H1 (cell line): ENCODE measurements at regions not wholly inside any gene's neighbourhood (a gene's known extent, or its start where the extent isn't known, plus 50 kb on each side); places are given as distances from the start of the nearest gene placed in this dataset.

Experiments used
- JUND ChIP-seq: IDR thresholded peaks from 2 replicates; pipeline ENCODE4 v1.6.1; 2011; ENCODE audit warnings: mild to moderate bottlenecking, improper control_type of control experiment, low read length
- MAFK ChIP-seq: IDR thresholded peaks from 2 replicates; pipeline ENCODE4 v1.6.1; 2012; ENCODE audit warnings: low read depth, mild to moderate bottlenecking, improper control_type of control experiment, low read length
- MAX ChIP-seq: IDR thresholded peaks from 2 replicates; pipeline ENCODE4 v1.6.1; 2012; ENCODE audit warnings: inconsistent platforms
- NRF1 ChIP-seq: IDR thresholded peaks from 2 replicates; pipeline ENCODE4 v1.6.1; 2011; ENCODE audit warnings: mild to moderate bottlenecking, low read depth, low read length, improper control_type of control experiment
- POLR2A ChIP-seq, 2 experiments: IDR thresholded peaks; 1 replicate in 1 of 2; 2 replicates in 1 of 2; pipeline ENCODE4 v1.6.1; 2011; ENCODE audit warnings: low read depth in 2 of 2, low read length in 2 of 2, mild to moderate bottlenecking in 2 of 2; ENCODE audit errors: control extremely low read depth in 1 of 2
- POLR2AphosphoS5 ChIP-seq: IDR thresholded peaks from 2 replicates; pipeline ENCODE4 v1.6.1; 2011; ENCODE audit warnings: low read depth, low read length
- RAD21 ChIP-seq, 2 experiments: IDR thresholded peaks in 1 of 2; conservative IDR thresholded peaks in 1 of 2; 2 replicates each; pipeline ENCODE4 v1.6.1; 2011; ENCODE audit warnings: low read depth in 2 of 2, low read length in 2 of 2, improper control_type of control experiment in 1 of 2, inconsistent platforms in 1 of 2, mild to moderate bottlenecking in 1 of 2, moderate library complexity in 1 of 2
- USF2 ChIP-seq: IDR thresholded peaks from 2 replicates; pipeline ENCODE4 v1.6.1; 2011; ENCODE audit warnings: low read length, improper control_type of control experiment
- YY1 ChIP-seq: IDR thresholded peaks from 2 replicates; pipeline ENCODE4 v1.6.1; 2011; ENCODE audit warnings: low read depth, mild to moderate bottlenecking, low read length
- TF ChIP-seq, protein P1 (sequence below): fragments of 300-600 bp; sonication (generic); IDR thresholded peaks from 2 replicates; pipeline ENCODE4 v1.7.1; 2012; ENCODE audit warnings: low read length, moderate library complexity, mild to moderate bottlenecking, inconsistent platforms; ENCODE audit not compliant: insufficient replicate concordance
- TF ChIP-seq, protein P2 (sequence below), 3 experiments: IDR thresholded peaks; 1 replicate in 2 of 3; 2 replicates in 1 of 3; pipeline versions ENCODE4 v1.5.1 to v1.6.1; 2011; ENCODE audit warnings: low read length in 3 of 3, mild to moderate bottlenecking in 3 of 3, inconsistent platforms in 2 of 3, low read depth in 1 of 3, moderate library complexity in 1 of 3; ENCODE audit not compliant: insufficient read depth in 1 of 3; ENCODE audit errors: control extremely low read depth in 1 of 3

DNA sequence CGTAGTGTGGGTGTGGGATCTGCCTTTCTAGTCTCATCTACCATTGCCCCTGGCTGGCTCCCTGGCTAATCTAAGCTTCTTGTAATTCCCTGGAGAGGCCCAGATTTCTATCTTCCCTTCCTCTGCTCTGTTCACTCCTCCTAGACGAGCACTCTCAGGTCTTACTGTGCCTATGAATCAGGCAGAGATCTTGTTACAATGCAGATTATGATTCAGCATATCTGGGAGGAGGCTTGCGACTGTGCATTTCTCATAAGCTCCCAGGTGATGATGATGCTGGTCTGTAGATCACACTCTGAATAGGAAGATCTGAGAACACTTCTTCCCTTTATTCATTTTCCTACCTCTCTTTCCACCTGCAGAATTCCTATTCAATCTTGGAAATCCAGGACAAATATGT is 200.1 kb downstream of the CBLN1 start:
- no peak for TF ChIP-seq RAD21 (IDR thresholded peaks at IDR 0.05 in 1 of 2, conservative IDR thresholded peaks at IDR 0.05 in 1 of 2; ENCODE audit: low read depth in 2 of 2, low read length in 2 of 2)
- TF ChIP-seq POLR2A (IDR thresholded peaks at IDR 0.05; ENCODE audit: control extremely low read depth in 1 of 2, low read depth in 2 of 2, low read length in 2 of 2): no peak
- no peak for TF ChIP-seq YY1
- TF ChIP-seq, protein P1, sequence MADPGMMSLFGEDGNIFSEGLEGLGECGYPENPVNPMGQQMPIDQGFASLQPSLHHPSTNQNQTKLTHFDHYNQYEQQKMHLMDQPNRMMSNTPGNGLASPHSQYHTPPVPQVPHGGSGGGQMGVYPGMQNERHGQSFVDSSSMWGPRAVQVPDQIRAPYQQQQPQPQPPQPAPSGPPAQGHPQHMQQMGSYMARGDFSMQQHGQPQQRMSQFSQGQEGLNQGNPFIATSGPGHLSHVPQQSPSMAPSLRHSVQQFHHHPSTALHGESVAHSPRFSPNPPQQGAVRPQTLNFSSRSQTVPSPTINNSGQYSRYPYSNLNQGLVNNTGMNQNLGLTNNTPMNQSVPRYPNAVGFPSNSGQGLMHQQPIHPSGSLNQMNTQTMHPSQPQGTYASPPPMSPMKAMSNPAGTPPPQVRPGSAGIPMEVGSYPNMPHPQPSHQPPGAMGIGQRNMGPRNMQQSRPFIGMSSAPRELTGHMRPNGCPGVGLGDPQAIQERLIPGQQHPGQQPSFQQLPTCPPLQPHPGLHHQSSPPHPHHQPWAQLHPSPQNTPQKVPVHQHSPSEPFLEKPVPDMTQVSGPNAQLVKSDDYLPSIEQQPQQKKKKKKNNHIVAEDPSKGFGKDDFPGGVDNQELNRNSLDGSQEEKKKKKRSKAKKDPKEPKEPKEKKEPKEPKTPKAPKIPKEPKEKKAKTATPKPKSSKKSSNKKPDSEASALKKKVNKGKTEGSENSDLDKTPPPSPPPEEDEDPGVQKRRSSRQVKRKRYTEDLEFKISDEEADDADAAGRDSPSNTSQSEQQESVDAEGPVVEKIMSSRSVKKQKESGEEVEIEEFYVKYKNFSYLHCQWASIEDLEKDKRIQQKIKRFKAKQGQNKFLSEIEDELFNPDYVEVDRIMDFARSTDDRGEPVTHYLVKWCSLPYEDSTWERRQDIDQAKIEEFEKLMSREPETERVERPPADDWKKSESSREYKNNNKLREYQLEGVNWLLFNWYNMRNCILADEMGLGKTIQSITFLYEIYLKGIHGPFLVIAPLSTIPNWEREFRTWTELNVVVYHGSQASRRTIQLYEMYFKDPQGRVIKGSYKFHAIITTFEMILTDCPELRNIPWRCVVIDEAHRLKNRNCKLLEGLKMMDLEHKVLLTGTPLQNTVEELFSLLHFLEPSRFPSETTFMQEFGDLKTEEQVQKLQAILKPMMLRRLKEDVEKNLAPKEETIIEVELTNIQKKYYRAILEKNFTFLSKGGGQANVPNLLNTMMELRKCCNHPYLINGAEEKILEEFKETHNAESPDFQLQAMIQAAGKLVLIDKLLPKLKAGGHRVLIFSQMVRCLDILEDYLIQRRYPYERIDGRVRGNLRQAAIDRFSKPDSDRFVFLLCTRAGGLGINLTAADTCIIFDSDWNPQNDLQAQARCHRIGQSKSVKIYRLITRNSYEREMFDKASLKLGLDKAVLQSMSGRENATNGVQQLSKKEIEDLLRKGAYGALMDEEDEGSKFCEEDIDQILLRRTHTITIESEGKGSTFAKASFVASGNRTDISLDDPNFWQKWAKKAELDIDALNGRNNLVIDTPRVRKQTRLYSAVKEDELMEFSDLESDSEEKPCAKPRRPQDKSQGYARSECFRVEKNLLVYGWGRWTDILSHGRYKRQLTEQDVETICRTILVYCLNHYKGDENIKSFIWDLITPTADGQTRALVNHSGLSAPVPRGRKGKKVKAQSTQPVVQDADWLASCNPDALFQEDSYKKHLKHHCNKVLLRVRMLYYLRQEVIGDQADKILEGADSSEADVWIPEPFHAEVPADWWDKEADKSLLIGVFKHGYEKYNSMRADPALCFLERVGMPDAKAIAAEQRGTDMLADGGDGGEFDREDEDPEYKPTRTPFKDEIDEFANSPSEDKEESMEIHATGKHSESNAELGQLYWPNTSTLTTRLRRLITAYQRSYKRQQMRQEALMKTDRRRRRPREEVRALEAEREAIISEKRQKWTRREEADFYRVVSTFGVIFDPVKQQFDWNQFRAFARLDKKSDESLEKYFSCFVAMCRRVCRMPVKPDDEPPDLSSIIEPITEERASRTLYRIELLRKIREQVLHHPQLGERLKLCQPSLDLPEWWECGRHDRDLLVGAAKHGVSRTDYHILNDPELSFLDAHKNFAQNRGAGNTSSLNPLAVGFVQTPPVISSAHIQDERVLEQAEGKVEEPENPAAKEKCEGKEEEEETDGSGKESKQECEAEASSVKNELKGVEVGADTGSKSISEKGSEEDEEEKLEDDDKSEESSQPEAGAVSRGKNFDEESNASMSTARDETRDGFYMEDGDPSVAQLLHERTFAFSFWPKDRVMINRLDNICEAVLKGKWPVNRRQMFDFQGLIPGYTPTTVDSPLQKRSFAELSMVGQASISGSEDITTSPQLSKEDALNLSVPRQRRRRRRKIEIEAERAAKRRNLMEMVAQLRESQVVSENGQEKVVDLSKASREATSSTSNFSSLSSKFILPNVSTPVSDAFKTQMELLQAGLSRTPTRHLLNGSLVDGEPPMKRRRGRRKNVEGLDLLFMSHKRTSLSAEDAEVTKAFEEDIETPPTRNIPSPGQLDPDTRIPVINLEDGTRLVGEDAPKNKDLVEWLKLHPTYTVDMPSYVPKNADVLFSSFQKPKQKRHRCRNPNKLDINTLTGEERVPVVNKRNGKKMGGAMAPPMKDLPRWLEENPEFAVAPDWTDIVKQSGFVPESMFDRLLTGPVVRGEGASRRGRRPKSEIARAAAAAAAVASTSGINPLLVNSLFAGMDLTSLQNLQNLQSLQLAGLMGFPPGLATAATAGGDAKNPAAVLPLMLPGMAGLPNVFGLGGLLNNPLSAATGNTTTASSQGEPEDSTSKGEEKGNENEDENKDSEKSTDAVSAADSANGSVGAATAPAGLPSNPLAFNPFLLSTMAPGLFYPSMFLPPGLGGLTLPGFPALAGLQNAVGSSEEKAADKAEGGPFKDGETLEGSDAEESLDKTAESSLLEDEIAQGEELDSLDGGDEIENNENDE: no peak
- TF ChIP-seq MAX: no peak
- TF ChIP-seq POLR2AphosphoS5: no peak
- TF ChIP-seq, protein P2, sequence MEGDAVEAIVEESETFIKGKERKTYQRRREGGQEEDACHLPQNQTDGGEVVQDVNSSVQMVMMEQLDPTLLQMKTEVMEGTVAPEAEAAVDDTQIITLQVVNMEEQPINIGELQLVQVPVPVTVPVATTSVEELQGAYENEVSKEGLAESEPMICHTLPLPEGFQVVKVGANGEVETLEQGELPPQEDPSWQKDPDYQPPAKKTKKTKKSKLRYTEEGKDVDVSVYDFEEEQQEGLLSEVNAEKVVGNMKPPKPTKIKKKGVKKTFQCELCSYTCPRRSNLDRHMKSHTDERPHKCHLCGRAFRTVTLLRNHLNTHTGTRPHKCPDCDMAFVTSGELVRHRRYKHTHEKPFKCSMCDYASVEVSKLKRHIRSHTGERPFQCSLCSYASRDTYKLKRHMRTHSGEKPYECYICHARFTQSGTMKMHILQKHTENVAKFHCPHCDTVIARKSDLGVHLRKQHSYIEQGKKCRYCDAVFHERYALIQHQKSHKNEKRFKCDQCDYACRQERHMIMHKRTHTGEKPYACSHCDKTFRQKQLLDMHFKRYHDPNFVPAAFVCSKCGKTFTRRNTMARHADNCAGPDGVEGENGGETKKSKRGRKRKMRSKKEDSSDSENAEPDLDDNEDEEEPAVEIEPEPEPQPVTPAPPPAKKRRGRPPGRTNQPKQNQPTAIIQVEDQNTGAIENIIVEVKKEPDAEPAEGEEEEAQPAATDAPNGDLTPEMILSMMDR (IDR thresholded peaks at IDR 0.05; ENCODE audit: control extremely low read depth in 1 of 3, insufficient read depth in 1 of 3, low read depth in 1 of 3, low read length in 3 of 3): no peak
- TF ChIP-seq USF2: no peak
- TF ChIP-seq MAFK: no peak
- no peak for TF ChIP-seq JUND
- no peak for TF ChIP-seq NRF1
